Endothelial cell (in vitro differentiated cells): ENCODE measurements at regions not wholly inside any gene's neighbourhood (a gene's known extent, or its start where the extent isn't known, plus 50 kb on each side); places are given as distances from the start of the nearest gene placed in this dataset.
A peak's percentile ranks its signal among the peaks of the same experiment; 100 is the strongest.

Source experiments
- DNase-seq: peaks from one replicate; pipeline ENCODE4 v3.0.0; 2021; ENCODE audit warnings: low spot score
- H3K27ac Mint-ChIP-seq: one replicate; pipeline ENCODE4 v1.8.0; 2021; ENCODE audit warnings: mixed read lengths, inconsistent platforms; ENCODE audit not compliant: unreplicated experiment
- H3K27me3 Mint-ChIP-seq: one replicate; pipeline ENCODE4 v1.8.0; 2021; ENCODE audit warnings: mild to moderate bottlenecking, moderate library complexity, mixed read lengths, inconsistent platforms; ENCODE audit not compliant: unreplicated experiment
- H3K36me3 Mint-ChIP-seq: one replicate; pipeline ENCODE4 v1.8.0; 2021; ENCODE audit warnings: mild to moderate bottlenecking, low read depth, mixed read lengths, inconsistent platforms; ENCODE audit not compliant: unreplicated experiment
- H3K4me1 Mint-ChIP-seq: one replicate; pipeline ENCODE4 v1.8.0; 2021; ENCODE audit warnings: mild to moderate bottlenecking, mixed read lengths, inconsistent platforms; ENCODE audit not compliant: unreplicated experiment
- H3K4me3 Mint-ChIP-seq: one replicate; pipeline ENCODE4 v1.8.0; 2021; ENCODE audit warnings: mild to moderate bottlenecking, mixed read lengths, inconsistent platforms; ENCODE audit not compliant: unreplicated experiment
- H3K9me3 Mint-ChIP-seq: one replicate; pipeline ENCODE4 v1.8.0; 2021; ENCODE audit warnings: mixed read lengths, inconsistent platforms; ENCODE audit not compliant: unreplicated experiment
- TF ChIP-seq, protein P1 (sequence below): fragments of 200-600 bp; sonication (generic); IDR thresholded peaks from one replicate; pipeline ENCODE4 v1.5.0; 2021; ENCODE audit warnings: antibody characterized with exemption; ENCODE audit not compliant: unreplicated experiment

DNA sequence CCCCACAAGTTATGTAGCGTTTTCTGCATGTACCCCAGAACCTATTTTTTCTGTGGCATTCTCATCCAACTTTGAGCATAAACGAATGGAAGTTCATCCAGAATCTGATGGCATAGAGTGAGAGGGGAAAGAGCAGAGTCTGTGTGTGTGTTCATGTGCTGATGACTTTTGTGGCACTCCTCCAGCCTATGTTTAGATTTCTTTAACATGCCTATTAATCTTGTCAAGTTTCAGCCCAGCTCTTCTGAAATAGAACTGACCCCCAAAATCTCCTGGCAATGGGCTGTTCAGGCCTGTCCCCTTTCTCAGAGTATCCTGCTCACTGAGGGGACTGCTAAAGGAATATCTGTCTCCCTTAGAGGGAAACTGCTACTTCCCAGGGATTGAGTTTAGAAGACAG is 56.4 kb upstream of the NEO1 start:
- no peak overlapping the region for H3K4me3 Mint-ChIP-seq
- peaks cover 15% of the 10 kb centered on the region for H3K4me1 Mint-ChIP-seq
- H3K27me3 Mint-ChIP-seq: peaks cover 4% of the 10 kb centered on the region
- H3K9me3 Mint-ChIP-seq: no peaks in the 10 kb centered on the region
- no peaks in the 10 kb centered on the region for H3K36me3 Mint-ChIP-seq
- H3K27ac Mint-ChIP-seq: no peak overlapping the region
- DNase-seq: no peak
- TF ChIP-seq, protein P1, sequence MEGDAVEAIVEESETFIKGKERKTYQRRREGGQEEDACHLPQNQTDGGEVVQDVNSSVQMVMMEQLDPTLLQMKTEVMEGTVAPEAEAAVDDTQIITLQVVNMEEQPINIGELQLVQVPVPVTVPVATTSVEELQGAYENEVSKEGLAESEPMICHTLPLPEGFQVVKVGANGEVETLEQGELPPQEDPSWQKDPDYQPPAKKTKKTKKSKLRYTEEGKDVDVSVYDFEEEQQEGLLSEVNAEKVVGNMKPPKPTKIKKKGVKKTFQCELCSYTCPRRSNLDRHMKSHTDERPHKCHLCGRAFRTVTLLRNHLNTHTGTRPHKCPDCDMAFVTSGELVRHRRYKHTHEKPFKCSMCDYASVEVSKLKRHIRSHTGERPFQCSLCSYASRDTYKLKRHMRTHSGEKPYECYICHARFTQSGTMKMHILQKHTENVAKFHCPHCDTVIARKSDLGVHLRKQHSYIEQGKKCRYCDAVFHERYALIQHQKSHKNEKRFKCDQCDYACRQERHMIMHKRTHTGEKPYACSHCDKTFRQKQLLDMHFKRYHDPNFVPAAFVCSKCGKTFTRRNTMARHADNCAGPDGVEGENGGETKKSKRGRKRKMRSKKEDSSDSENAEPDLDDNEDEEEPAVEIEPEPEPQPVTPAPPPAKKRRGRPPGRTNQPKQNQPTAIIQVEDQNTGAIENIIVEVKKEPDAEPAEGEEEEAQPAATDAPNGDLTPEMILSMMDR: no peak

DNA sequence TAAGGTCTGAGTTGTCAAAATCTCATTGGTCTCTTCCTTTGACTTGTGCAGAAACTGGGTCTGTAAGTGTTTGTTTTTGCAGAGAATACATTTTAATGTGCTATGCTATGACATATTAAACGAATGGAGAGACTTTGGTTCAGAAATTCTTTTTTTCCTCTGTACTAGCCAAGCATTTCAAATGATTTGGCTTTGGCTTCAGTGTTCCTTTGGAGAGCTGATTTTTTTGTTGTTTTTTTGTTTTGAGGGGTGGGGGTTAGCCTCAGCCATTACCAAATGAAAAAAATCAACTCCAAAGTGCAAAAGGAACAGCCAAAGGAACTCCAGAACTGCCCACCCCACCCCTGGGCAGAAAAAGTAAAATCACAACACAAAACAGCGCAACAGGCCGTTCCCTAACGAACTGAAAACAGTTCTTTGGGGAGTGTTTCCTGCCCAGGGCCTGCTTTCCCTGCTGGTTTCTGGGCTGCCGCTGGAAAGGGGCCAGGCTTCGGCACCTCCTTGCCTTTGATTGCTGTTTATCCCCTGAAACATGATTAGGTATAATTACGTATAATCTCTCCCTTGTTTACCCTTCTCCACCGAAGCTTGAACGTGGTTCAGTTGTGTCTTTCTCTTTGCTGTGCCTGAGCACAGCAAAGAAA is 57.6 kb upstream of the NEO1 start:
- Mint-ChIP-seq H3K9me3 (no peaks in the 10 kb centered on the region), H3K27ac (peak overlapping the region; percentile 58), H3K27me3 (peaks cover 2% of the 10 kb centered on the region), H3K4me3 (no peak overlapping the region), H3K4me1 (peaks cover 8% of the 10 kb centered on the region), H3K36me3 (no peaks in the 10 kb centered on the region)
- DNase-seq: no peak
- TF ChIP-seq, protein P1: no peak

DNA sequence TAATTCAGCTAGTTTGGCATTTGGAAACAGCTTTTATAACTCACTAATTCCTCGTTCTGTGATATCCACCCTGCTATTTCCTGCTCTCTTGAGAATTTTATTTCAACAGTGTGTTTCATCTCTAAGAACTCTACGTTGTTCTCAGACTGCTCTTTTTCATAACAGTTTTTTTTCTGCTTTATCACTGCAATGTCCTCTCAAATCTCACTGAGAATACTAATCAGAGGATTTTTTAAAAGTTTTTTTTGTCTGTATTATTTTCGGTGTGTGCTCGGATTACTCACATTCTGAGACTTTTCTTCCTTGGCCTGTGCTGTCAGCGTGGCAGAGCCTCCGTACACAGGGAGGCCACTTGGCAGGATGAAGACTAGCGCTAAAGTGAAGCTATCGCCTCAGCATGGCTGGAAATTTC is 59.4 kb upstream of the NEO1 start:
- H3K27ac Mint-ChIP-seq: no peak overlapping the region
- no peak overlapping the region for H3K4me3 Mint-ChIP-seq
- H3K9me3 Mint-ChIP-seq: no peaks in the 10 kb centered on the region
- H3K27me3 Mint-ChIP-seq: no peaks in the 10 kb centered on the region
- no peak for DNase-seq
- TF ChIP-seq, protein P1: no peak
- no peaks in the 10 kb centered on the region for H3K4me1 Mint-ChIP-seq
- H3K36me3 Mint-ChIP-seq: no peaks in the 10 kb centered on the region

DNA sequence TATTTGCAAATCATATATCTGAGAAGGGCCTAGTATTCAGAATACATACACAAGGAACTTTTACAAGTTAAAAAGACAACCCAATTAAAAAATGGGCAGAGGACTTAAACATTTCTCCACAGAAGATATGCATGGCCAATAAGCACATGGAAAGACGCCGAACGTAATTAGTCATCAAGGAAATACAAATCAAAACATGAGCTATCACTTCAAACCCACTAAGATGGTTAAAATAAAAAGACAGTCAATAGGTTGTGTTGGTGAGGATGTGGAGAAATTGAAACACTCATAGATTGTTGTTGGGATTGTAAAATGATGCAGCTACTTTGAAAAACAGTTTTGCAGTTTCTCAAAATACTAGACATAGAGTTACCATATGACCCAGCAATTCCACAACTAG is 61.2 kb upstream of the NEO1 start:
- DNase-seq: no peak
- no peaks in the 10 kb centered on the region for H3K4me1 Mint-ChIP-seq
- H3K9me3 Mint-ChIP-seq: no peaks in the 10 kb centered on the region
- no peak overlapping the region for H3K4me3 Mint-ChIP-seq
- TF ChIP-seq, protein P1: no peak
- no peaks in the 10 kb centered on the region for H3K36me3 Mint-ChIP-seq
- H3K27me3 Mint-ChIP-seq: no peaks in the 10 kb centered on the region
- no peak overlapping the region for H3K27ac Mint-ChIP-seq

DNA sequence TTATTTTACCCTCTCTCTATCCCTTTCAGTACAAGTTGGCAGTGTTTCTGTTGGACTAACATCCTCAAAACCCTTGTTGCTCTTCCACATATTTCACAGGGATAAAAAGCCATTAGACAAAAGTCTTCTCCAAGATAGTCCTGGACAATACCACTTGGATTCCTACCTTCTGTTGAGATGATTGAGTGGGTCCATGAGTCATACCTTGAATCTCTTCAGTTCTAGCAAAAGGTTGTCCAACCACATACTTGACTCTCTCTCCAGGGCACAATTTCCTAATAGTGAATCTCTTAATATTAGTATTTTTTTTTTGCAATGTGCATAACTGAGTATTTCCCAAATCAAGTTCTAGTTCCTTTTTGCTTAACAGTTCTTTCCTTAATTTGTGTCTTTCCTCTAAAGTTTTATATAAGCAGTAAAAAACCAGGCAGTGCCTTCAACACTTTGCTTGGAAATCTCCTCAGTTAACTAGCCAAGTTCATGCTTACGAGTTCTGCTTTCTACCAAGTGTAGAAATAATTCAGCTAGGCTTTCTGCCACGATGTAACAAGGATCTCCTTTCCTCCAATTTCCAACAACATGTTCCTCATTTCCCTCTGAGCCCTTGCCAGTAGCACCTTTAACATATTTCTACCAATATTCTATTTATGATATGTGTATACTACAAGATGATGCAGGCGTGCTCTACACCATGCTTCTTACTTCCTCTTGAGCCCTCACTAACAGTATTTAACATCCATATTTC is 68.3 kb upstream of the NEO1 start:
- TF ChIP-seq, protein P1: no peak
- DNase-seq: no peak
- Mint-ChIP-seq H3K4me3 (no peak overlapping the region), H3K4me1 (no peaks in the 10 kb centered on the region), H3K9me3 (no peaks in the 10 kb centered on the region), H3K36me3 (no peaks in the 10 kb centered on the region), H3K27me3 (no peaks in the 10 kb centered on the region), H3K27ac (no peak overlapping the region)
